H1 (cell line): ENCODE measurements at regions not wholly inside any gene's neighbourhood (a gene's known extent, or its start where the extent isn't known, plus 50 kb on each side); places are given as distances from the start of the nearest gene placed in this dataset.

ENCODE experiments used
- CTCF ChIA-PET: fragments of 300-600 bp; sonication (Branson Sonifier 250); formaldehyde crosslinking; loops from one replicate; lab custom pipeline; 2021; ENCODE audit not compliant: partially characterized antibody; lab: Charles Lee
- POLR2A ChIA-PET: fragments of 300-600 bp; sonication (Branson Sonifier 250); formaldehyde crosslinking; loops from one replicate; lab custom pipeline; 2021; ENCODE audit warnings: inconsistent platforms; ENCODE audit not compliant: partially characterized antibody; lab: Charles Lee
- DNase-seq, 2 experiments: peaks; one replicate each; pipeline versions ENCODE4 v3.0.0 to v3.0.0-alpha.2; 2010 to 2022; ENCODE audit warnings: low spot score in 2 of 2, low read depth in 1 of 2, mixed read lengths in 1 of 2
- FAIRE-seq: peaks from 2 replicates; lab custom pipeline; 2011; peaks lifted over from hg19 to GRCh38; lab: Jason Lieb, UNC
- H2AFZ ChIP-seq: 2 replicates; pipeline ENCODE4 v1.8.1; 2012; ENCODE audit warnings: low read length, inconsistent platforms
- H2AK5ac ChIP-seq: 2 replicates; pipeline ENCODE4 v1.6.1; 2013; ENCODE audit warnings: low read depth, low read length
- H2BK120ac ChIP-seq: replicated peaks from 2 replicates; pipeline ENCODE3; 2013; ENCODE audit warnings: low read depth, low read length, inconsistent platforms
- H2BK12ac ChIP-seq: 2 replicates; pipeline ENCODE4 v1.6.1; 2013; ENCODE audit warnings: low read depth, low read length
- H2BK15ac ChIP-seq: 2 replicates; pipeline ENCODE4 v1.6.1; 2013; ENCODE audit warnings: low read length
- H2BK20ac ChIP-seq: 2 replicates; pipeline ENCODE4 v1.6.1; 2013; ENCODE audit warnings: low read length
- H2BK5ac ChIP-seq: 2 replicates; pipeline ENCODE4 v1.6.1; 2013; ENCODE audit warnings: low read depth, low read length
- H3K14ac ChIP-seq: 2 replicates; pipeline ENCODE4 v1.6.1; 2013; ENCODE audit warnings: inconsistent platforms; ENCODE audit not compliant: insufficient read length
- H3K18ac ChIP-seq: 2 replicates; pipeline ENCODE4 v1.6.1; 2013; ENCODE audit warnings: low read length; ENCODE audit errors: extremely low read depth
- H3K23ac ChIP-seq: 2 replicates; pipeline ENCODE4 v1.6.1; 2013; ENCODE audit warnings: inconsistent platforms; ENCODE audit not compliant: insufficient read length
- H3K23me2 ChIP-seq: 2 replicates; pipeline ENCODE4 v1.6.1; 2013; ENCODE audit warnings: low read depth, low read length
- H3K27ac ChIP-seq: 2 replicates; pipeline ENCODE4 v1.6.1; 2011; ENCODE audit warnings: low read depth, low read length, inconsistent platforms
- H3K27me3 ChIP-seq, 4 experiments: replicated peaks in 1 of 4; 1 replicate in 1 of 4; 2 replicates in 3 of 4; pipeline versions ENCODE4 v1.6.1 to v1.8.1; 2011 to 2013; ENCODE audit warnings: low read length in 3 of 4, mild to moderate bottlenecking in 3 of 4, inconsistent platforms in 2 of 4, mixed read lengths in 2 of 4, moderate library complexity in 1 of 4; ENCODE audit not compliant: control insufficient read depth in 3 of 4, insufficient read depth in 3 of 4; ENCODE audit errors: extremely low read depth in 1 of 4
- H3K36me3 ChIP-seq, 4 experiments: 2 replicates each; pipeline versions ENCODE4 v1.6.1 to v1.8.1; 2011 to 2013; ENCODE audit warnings: mild to moderate bottlenecking in 4 of 4, low read length in 3 of 4, moderate library complexity in 2 of 4, control low read depth in 1 of 4, inconsistent platforms in 1 of 4; ENCODE audit not compliant: insufficient read depth in 4 of 4, control insufficient read depth in 2 of 4
- H3K4ac ChIP-seq: replicated peaks from 2 replicates; pipeline ENCODE3; 2013; ENCODE audit warnings: low read length, low read depth, mixed read lengths, inconsistent platforms; ENCODE audit not compliant: insufficient read length
- H3K4me1 ChIP-seq, 4 experiments: replicated peaks in 1 of 4; 1 replicate in 1 of 4; 2 replicates in 3 of 4; pipeline versions ENCODE4 v1.6.1 to v1.8.1; 2011 to 2013; ENCODE audit warnings: low read length in 3 of 4, inconsistent platforms in 2 of 4, mixed read lengths in 1 of 4; ENCODE audit not compliant: insufficient read depth in 4 of 4, control insufficient read depth in 3 of 4
- H3K4me2 ChIP-seq, 2 experiments: 2 replicates each; pipeline versions ENCODE4 v1.6.1 to v1.8.1; 2011 to 2013; ENCODE audit warnings: low read depth in 2 of 2, low read length in 2 of 2, control low read depth in 1 of 2, inconsistent platforms in 1 of 2, mild to moderate bottlenecking in 1 of 2; ENCODE audit not compliant: insufficient read depth in 1 of 2
- H3K4me3 ChIP-seq, 4 experiments: fragments of 200-600, 300-600 bp in 1 of 4; sonication (generic), shearing (Covaris generic), sonication (Bioruptor Twin) in 1 of 4; 2 replicates each; pipeline versions ENCODE4 v1.5.1 to v1.8.1; 2011 to 2016; ENCODE audit warnings: low read length in 4 of 4, low read depth in 3 of 4, control low read depth in 2 of 4, inconsistent platforms in 2 of 4, mild to moderate bottlenecking in 2 of 4, mixed read lengths in 1 of 4, moderate library complexity in 1 of 4; ENCODE audit not compliant: insufficient read depth in 2 of 4; ENCODE audit errors: extremely low read depth in 1 of 4
- H3K56ac ChIP-seq: replicated peaks from 2 replicates; pipeline ENCODE3; 2013; ENCODE audit warnings: low read depth, mild to moderate bottlenecking, mixed read lengths, low read length, inconsistent platforms; ENCODE audit not compliant: insufficient read length
- H3K79me1 ChIP-seq: 2 replicates; pipeline ENCODE4 v1.6.1; 2013; ENCODE audit warnings: low read depth, low read length, control low read depth
- H3K79me2 ChIP-seq, 2 experiments: 2 replicates each; pipeline versions ENCODE4 v1.6.1 to v1.8.1; 2012 to 2013; ENCODE audit warnings: low read length in 2 of 2, mild to moderate bottlenecking in 2 of 2, inconsistent platforms in 1 of 2; ENCODE audit not compliant: insufficient read depth in 2 of 2, control insufficient read depth in 1 of 2
- H3K9ac ChIP-seq, 4 experiments: replicated peaks in 1 of 4; 1 replicate in 1 of 4; 2 replicates in 3 of 4; pipeline versions ENCODE4 v1.6.1 to v1.8.1; 2011 to 2013; ENCODE audit warnings: low read depth in 3 of 4, low read length in 3 of 4, control low read depth in 2 of 4, mild to moderate bottlenecking in 2 of 4, moderate library complexity in 2 of 4, inconsistent platforms in 1 of 4; ENCODE audit errors: extremely low read depth in 1 of 4
- H3K9me3 ChIP-seq, 2 experiments: 2 replicates each; pipeline versions ENCODE4 v1.6.1 to v1.8.1; 2012 to 2013; ENCODE audit warnings: mild to moderate bottlenecking in 2 of 2, moderate library complexity in 2 of 2, control low read depth in 1 of 2, inconsistent platforms in 1 of 2, low read depth in 1 of 2, low read length in 1 of 2, mixed read lengths in 1 of 2; ENCODE audit not compliant: insufficient read depth in 2 of 2
- H4K20me1 ChIP-seq, 2 experiments: replicated peaks in 1 of 2; 2 replicates each; pipeline versions ENCODE3 to v1.8.1; 2011 to 2013; ENCODE audit warnings: inconsistent platforms in 2 of 2, low read length in 2 of 2, mild to moderate bottlenecking in 1 of 2; ENCODE audit not compliant: insufficient read depth in 2 of 2, control insufficient read depth in 1 of 2
- H4K5ac ChIP-seq: 2 replicates; pipeline ENCODE4 v1.6.1; 2013; ENCODE audit warnings: low read length, low read depth, mixed read lengths, inconsistent platforms; ENCODE audit not compliant: insufficient read length
- H4K8ac ChIP-seq: 2 replicates; pipeline ENCODE4 v1.8.0; 2013; ENCODE audit warnings: mild to moderate bottlenecking, moderate library complexity, low read length, inconsistent platforms; ENCODE audit not compliant: insufficient read depth; ENCODE audit errors: extremely low read depth
- H4K91ac ChIP-seq: replicated peaks from 2 replicates; pipeline ENCODE3; 2013; ENCODE audit warnings: low read length, mixed read lengths, inconsistent platforms; ENCODE audit not compliant: insufficient read length
- CTCF ChIP-seq, 3 experiments: IDR thresholded peaks; 1 replicate in 2 of 3; 2 replicates in 1 of 3; pipeline versions ENCODE4 v1.5.1 to v1.6.1; 2011; ENCODE audit warnings: low read length in 3 of 3, mild to moderate bottlenecking in 3 of 3, inconsistent platforms in 2 of 3, low read depth in 1 of 3, moderate library complexity in 1 of 3; ENCODE audit not compliant: insufficient read depth in 1 of 3; ENCODE audit errors: control extremely low read depth in 1 of 3
- FOSL1 ChIP-seq: IDR thresholded peaks from 2 replicates; pipeline ENCODE4 v1.6.1; 2011; ENCODE audit warnings: mild to moderate bottlenecking, low read depth, low read length, moderate library complexity; ENCODE audit not compliant: insufficient read depth
- HDAC6 ChIP-seq: IDR thresholded peaks from one replicate; pipeline ENCODE4 v1.7.1; 2012; ENCODE audit warnings: low read depth, mild to moderate bottlenecking, inconsistent platforms, low read length, moderate library complexity
- KDM1A ChIP-seq: fragments of 200-600, 300-600 bp; sonication (generic); IDR thresholded peaks from 2 replicates; pipeline ENCODE4 v1.7.1; 2016; ENCODE audit warnings: mild to moderate bottlenecking, low read length, borderline replicate concordance
- NANOG ChIP-seq: IDR thresholded peaks from 2 replicates; pipeline ENCODE4 v1.6.1; 2011; ENCODE audit warnings: low read length, low read depth, mild to moderate bottlenecking, inconsistent platforms; ENCODE audit not compliant: insufficient read depth, poor library complexity, severe bottlenecking
- RAD21 ChIP-seq, 2 experiments: IDR thresholded peaks in 1 of 2; conservative IDR thresholded peaks in 1 of 2; 2 replicates each; pipeline ENCODE4 v1.6.1; 2011; ENCODE audit warnings: low read depth in 2 of 2, low read length in 2 of 2, improper control_type of control experiment in 1 of 2, inconsistent platforms in 1 of 2, mild to moderate bottlenecking in 1 of 2, moderate library complexity in 1 of 2
- RNF2 ChIP-seq: fragments of 200-900, 300-1000 bp; sonication (generic); IDR thresholded peaks from 2 replicates; pipeline ENCODE4 v1.7.1; 2016; ENCODE audit warnings: borderline replicate concordance, low read depth, mild to moderate bottlenecking, antibody characterized with exemption, low read length; ENCODE audit not compliant: poor library complexity, severe bottlenecking; ENCODE audit errors: missing control alignments
- TAF7 ChIP-seq: optimal IDR thresholded peaks from 2 replicates; pipeline ENCODE3; 2011; ENCODE audit warnings: low read depth, mild to moderate bottlenecking, inconsistent platforms, low read length, moderate library complexity, borderline replicate concordance
- WGBS, 2 experiments: shearing (Covaris generic) in 1 of 2; methylation state at CpG; one replicate each; pipeline versions ENCODE4 v1.1.6 to v1.1.7; 2013 to 2015; ENCODE audit warnings: low lambda C conversion rate in 2 of 2, mixed read lengths in 2 of 2, inconsistent platforms in 1 of 2, low coverage in 1 of 2, missing lambda C conversion rate in 1 of 2; ENCODE audit not compliant: insufficient replicate concordance in 2 of 2, insufficient coverage in 1 of 2, insufficient read length in 1 of 2; ENCODE audit errors: extremely low coverage in 1 of 2, missing lambda C conversion rate in 1 of 2; 5-methylcytosine and 5-hydroxymethylcytosine counted together

- ChIA-PET CTCF (no interaction called here), POLR2A (no interaction called here)
- Histone ChIP-seq H3K79me2 (no peaks in the 10 kb centered on the region), H3K23me2 (no peaks in the 10 kb centered on the region), H2BK120ac (no peak overlapping the region), H3K4me3 (no peak overlapping the region), H2AK5ac (no peak overlapping the region), H4K20me1 (no peaks in the 10 kb centered on the region), H3K56ac (no peak overlapping the region), H3K18ac (no peak overlapping the region), H3K27ac (no peak overlapping the region), H3K23ac (no peak overlapping the region), H3K14ac (no peak overlapping the region), H2BK5ac (no peak overlapping the region), H3K4me2 (no peak overlapping the region), H2BK20ac (no peak overlapping the region), H3K36me3 (no peaks in the 10 kb centered on the region), H3K27me3 (no peaks in the 10 kb centered on the region), H4K5ac (no peak overlapping the region), H3K79me1 (no peaks in the 10 kb centered on the region), H4K91ac (no peak overlapping the region), H2BK15ac (no peak overlapping the region), H2AFZ (no peak overlapping the region), H3K4ac (no peak overlapping the region), H3K9ac (no peak overlapping the region), H4K8ac (no peak overlapping the region), H3K4me1 (no peaks in the 10 kb centered on the region), H2BK12ac (no peak overlapping the region), H3K9me3 (no peaks in the 10 kb centered on the region)
- WGBS, 2 experiments: 97% methylated on average over 8 of the region's 8 CpGs; no CpG with 5 or more reads in 1 of the 2 experiments
- no peak for DNase-seq
- no peak for FAIRE-seq
- TF ChIP-seq RNF2 (no peak), HDAC6 (no peak), RAD21 (IDR thresholded peaks at IDR 0.05 in 1 of 2, conservative IDR thresholded peaks at IDR 0.05 in 1 of 2; ENCODE audit: low read depth in 2 of 2, low read length in 2 of 2) (no peak), KDM1A (no peak), NANOG (no peak), FOSL1 (no peak), TAF7 (no peak), CTCF (IDR thresholded peaks at IDR 0.05; ENCODE audit: control extremely low read depth in 1 of 3, insufficient read depth in 1 of 3, low read depth in 1 of 3, low read length in 3 of 3) (no peak)
Measured at GRCh38 chr3:6807967-6808588, 52.8 kb upstream of the GRM7 start.
